ENCODE measurements at regions not wholly inside any gene's neighbourhood (a gene's known extent, or its start where the extent isn't known, plus 50 kb on each side); places are given as distances from the start of the nearest gene placed in this dataset.
A peak's percentile ranks its signal among the peaks of the same experiment; 100 is the strongest.

GRCh38 chr14:106845286-106846087 is 1319.1 kb downstream of the TMEM121 start (continued):
- TF ChIP-seq CSRNP1 (CRISPR knock-in tag; IDR thresholded peaks at IDR 0.05) (no peak), ZNF331 (CRISPR knock-in tag; IDR thresholded peaks at IDR 0.05) (peak; percentile 70; the same call in 1 of the 2 replicates), FOXO4 (CRISPR knock-in tag; conservative IDR thresholded peaks at IDR 0.05) (no peak), ZNF75D (CRISPR knock-in tag; IDR thresholded peaks at IDR 0.05; ENCODE audit: borderline replicate concordance) (no peak), ZMYM2 (CRISPR knock-in tag; IDR thresholded peaks at IDR 0.05) (no peak), ZNF737 (CRISPR knock-in tag; IDR thresholded peaks at IDR 0.05; ENCODE audit: borderline replicate concordance) (no peak), IRX3 (CRISPR knock-in tag; IDR thresholded peaks at IDR 0.05; ENCODE audit: borderline replicate concordance, low read depth) (no peak), TSC22D2 (CRISPR knock-in tag; IDR thresholded peaks at IDR 0.05; ENCODE audit: borderline replicate concordance) (no peak; the same call in 1 of the 2 replicates), TAF1 (CRISPR knock-in tag; IDR thresholded peaks at IDR 0.05) (no peak; the same call in 1 of the 2 replicates), ZKSCAN1 (IDR thresholded peaks at IDR 0.05; ENCODE audit: low read length) (no peak), HOXD1 (CRISPR knock-in tag; IDR thresholded peaks at IDR 0.05) (no peak), ZBTB38 (CRISPR knock-in tag; IDR thresholded peaks at IDR 0.05) (0 out of 2 replicates have a peak, but pooled peaks have one; percentile 20), BCLAF1 (IDR thresholded peaks at IDR 0.05) (no peak), ZNF570 (CRISPR knock-in tag; IDR thresholded peaks at IDR 0.05; ENCODE audit: borderline replicate concordance) (no peak), PRDM4 (CRISPR knock-in tag; IDR thresholded peaks at IDR 0.05; ENCODE audit: borderline replicate concordance) (no peak), ZNF354B (CRISPR knock-in tag; IDR thresholded peaks at IDR 0.05) (no peak), NFE2L2 (IDR thresholded peaks at IDR 0.05; ENCODE audit: low read length) (no peak), MYC (CRISPR knock-in tag; IDR thresholded peaks at IDR 0.05; ENCODE audit: borderline replicate concordance) (no peak), ATRX (CRISPR knock-in tag; IDR thresholded peaks at IDR 0.05; ENCODE audit: borderline replicate concordance) (no peak), CEBPB (IDR thresholded peaks at IDR 0.05; ENCODE audit: borderline replicate concordance, low read depth, low read length) (no peak)

Measured in HepG2 (cell line).